HFFc6 (cell line): ENCODE measurements at regions not wholly inside any gene's neighbourhood (a gene's known extent, or its start where the extent isn't known, plus 50 kb on each side); places are given as distances from the start of the nearest gene placed in this dataset.

Experiments
- DNase-seq: peaks from one replicate; pipeline ENCODE4 v3.0.0-alpha.2; 2018
- H3K27ac Mint-ChIP-seq: 2 replicates; pipeline ENCODE4 v1.8.0; 2020; ENCODE audit warnings: mild to moderate bottlenecking, mixed read lengths
- H3K27me3 Mint-ChIP-seq: 2 replicates; pipeline ENCODE4 v1.8.0; 2021; ENCODE audit warnings: mild to moderate bottlenecking, moderate library complexity, mixed read lengths; ENCODE audit not compliant: insufficient read depth
- H3K36me3 Mint-ChIP-seq: 2 replicates; pipeline ENCODE4 v1.8.0; 2021; ENCODE audit warnings: low read depth, mixed read lengths
- H3K4me1 Mint-ChIP-seq: 2 replicates; pipeline ENCODE4 v1.8.0; 2020; ENCODE audit warnings: low read depth, mixed read lengths
- H3K4me3 Mint-ChIP-seq: 2 replicates; pipeline ENCODE4 v1.8.0; 2020; ENCODE audit warnings: mild to moderate bottlenecking, moderate library complexity, mixed read lengths
- H3K9me3 Mint-ChIP-seq: 2 replicates; pipeline ENCODE4 v1.8.0; 2020; ENCODE audit warnings: mild to moderate bottlenecking, mixed read lengths
- TF ChIP-seq, protein P1 (sequence below): fragments of 200-600 bp; sonication (generic); IDR thresholded peaks from 2 replicates; pipeline ENCODE4 v1.5.0; 2021; ENCODE audit warnings: antibody characterized with exemption, mild to moderate bottlenecking

DNA sequence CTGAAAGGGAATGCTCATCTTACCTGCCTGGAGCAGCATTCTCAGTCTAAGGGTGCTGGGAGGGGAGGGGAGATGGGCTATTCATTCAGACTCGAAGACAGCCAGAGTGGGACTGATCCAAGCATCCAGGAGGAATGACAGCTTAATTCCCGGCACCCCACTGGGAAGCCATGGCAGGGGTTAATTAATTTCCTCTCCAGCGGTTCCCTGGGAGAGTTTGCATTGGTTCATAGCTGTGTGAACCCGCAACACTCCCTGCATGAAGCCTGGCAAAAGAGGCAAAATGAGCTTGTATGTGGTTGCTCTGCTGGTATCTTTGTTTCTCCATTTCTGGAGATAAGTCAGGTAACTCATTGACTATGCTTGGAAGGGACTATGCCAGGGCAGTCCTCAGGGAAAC, 401.0 kb upstream of the SLC24A2 start:
- H3K36me3 Mint-ChIP-seq: no peaks in the 10 kb centered on the region
- TF ChIP-seq, protein P1, sequence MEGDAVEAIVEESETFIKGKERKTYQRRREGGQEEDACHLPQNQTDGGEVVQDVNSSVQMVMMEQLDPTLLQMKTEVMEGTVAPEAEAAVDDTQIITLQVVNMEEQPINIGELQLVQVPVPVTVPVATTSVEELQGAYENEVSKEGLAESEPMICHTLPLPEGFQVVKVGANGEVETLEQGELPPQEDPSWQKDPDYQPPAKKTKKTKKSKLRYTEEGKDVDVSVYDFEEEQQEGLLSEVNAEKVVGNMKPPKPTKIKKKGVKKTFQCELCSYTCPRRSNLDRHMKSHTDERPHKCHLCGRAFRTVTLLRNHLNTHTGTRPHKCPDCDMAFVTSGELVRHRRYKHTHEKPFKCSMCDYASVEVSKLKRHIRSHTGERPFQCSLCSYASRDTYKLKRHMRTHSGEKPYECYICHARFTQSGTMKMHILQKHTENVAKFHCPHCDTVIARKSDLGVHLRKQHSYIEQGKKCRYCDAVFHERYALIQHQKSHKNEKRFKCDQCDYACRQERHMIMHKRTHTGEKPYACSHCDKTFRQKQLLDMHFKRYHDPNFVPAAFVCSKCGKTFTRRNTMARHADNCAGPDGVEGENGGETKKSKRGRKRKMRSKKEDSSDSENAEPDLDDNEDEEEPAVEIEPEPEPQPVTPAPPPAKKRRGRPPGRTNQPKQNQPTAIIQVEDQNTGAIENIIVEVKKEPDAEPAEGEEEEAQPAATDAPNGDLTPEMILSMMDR: no peak
- H3K4me3 Mint-ChIP-seq: no peak overlapping the region
- H3K27ac Mint-ChIP-seq: no peak overlapping the region
- no peak for DNase-seq
- no peaks in the 10 kb centered on the region for H3K9me3 Mint-ChIP-seq
- peaks cover 2% of the 10 kb centered on the region; the same call in 1 of the 2 replicates for H3K27me3 Mint-ChIP-seq
- no peaks in the 10 kb centered on the region for H3K4me1 Mint-ChIP-seq

DNA sequence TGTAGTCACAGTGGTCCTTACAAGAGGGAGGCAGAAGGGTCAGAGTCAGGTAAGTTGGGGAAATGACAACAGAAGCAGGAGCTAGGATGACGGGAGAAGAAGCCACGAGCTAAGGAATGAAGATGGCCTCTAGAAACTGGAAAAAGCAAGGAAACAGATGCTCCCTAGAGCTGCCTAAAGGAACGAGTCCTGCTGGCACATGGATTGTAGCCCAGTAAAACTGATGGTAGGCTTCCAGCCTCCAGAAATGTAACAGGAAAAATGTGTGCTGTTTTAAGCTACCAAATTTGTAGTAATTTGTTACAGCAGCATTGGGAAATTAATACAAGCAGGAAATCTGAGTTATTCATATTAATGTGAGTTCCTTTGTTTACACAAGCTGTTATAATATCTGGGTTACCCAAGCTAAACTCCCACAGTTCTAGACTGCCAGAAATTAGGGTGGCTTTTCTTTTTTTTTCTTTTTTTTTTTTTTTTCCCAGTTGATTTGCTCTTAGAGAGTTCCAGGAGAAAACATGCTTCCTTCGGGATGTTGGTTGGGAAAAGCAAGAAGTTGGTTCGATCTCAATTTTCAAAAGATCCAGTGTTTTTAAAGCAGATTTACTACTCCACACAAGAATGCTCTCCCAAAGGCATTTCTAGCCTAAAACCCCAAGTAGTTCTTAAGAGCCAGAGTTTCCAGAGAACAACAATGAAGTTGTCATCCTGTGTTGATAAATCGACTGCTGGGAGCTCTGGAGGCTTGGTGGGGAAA, 400.0 kb upstream of the SLC24A2 start:
- Mint-ChIP-seq H3K4me1 (no peaks in the 10 kb centered on the region), H3K4me3 (no peak overlapping the region), H3K36me3 (no peaks in the 10 kb centered on the region), H3K27ac (no peak overlapping the region), H3K27me3 (peaks cover 3% of the 10 kb centered on the region; the same call in 1 of the 2 replicates), H3K9me3 (no peaks in the 10 kb centered on the region)
- TF ChIP-seq, protein P1: no peak
- DNase-seq: no peak

DNA sequence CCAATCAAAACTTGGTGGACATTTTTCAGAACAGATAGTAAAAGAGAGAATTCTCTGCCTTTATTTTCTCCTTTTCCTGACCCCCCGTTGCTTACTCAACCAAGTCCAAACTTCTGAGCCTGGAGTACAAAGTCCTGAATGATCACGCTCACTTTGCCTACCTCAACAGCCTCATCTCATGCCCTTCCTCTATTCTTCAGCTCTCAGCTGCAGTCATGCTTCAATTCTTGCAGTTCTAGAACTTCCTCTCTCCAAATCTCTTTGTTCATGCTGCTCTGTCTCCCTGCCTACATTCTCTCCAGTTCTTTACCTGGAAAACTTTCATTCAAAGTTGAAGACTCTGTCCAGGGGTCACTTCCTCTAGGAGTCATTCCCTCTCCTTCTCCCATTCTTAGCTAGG, 398.5 kb upstream of the SLC24A2 start:
- DNase-seq: no peak
- no peak overlapping the region for H3K27ac Mint-ChIP-seq
- H3K4me1 Mint-ChIP-seq: no peaks in the 10 kb centered on the region
- TF ChIP-seq, protein P1: no peak
- no peaks in the 10 kb centered on the region for H3K36me3 Mint-ChIP-seq
- no peaks in the 10 kb centered on the region for H3K9me3 Mint-ChIP-seq
- H3K4me3 Mint-ChIP-seq: no peak overlapping the region
- peaks cover 3% of the 10 kb centered on the region; the same call in 1 of the 2 replicates for H3K27me3 Mint-ChIP-seq

DNA sequence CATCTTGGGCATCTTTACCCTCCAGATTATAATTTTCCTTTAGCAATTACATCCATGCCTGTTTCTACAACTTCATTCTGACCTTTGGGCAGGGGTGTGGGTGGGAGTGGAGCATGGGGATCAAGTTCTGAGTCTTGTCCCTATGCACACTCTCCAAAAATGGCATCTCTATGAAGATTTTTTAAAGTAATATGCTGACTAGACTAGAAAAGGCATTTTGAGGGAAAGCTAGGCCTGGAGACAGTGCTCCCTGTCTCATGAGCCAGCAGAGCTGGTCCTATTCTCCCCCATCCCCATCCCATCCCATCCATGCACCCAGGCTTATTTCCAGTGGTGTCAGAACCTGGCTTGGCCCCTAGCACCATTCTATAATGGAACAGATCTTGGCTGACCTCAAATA, 398.0 kb upstream of the SLC24A2 start:
- TF ChIP-seq, protein P1: no peak
- H3K36me3 Mint-ChIP-seq: no peaks in the 10 kb centered on the region
- H3K27me3 Mint-ChIP-seq: peaks cover 3% of the 10 kb centered on the region; the same call in 1 of the 2 replicates
- no peak overlapping the region for H3K4me3 Mint-ChIP-seq
- H3K9me3 Mint-ChIP-seq: no peaks in the 10 kb centered on the region
- H3K4me1 Mint-ChIP-seq: no peaks in the 10 kb centered on the region
- H3K27ac Mint-ChIP-seq: no peak overlapping the region
- DNase-seq: no peak

DNA sequence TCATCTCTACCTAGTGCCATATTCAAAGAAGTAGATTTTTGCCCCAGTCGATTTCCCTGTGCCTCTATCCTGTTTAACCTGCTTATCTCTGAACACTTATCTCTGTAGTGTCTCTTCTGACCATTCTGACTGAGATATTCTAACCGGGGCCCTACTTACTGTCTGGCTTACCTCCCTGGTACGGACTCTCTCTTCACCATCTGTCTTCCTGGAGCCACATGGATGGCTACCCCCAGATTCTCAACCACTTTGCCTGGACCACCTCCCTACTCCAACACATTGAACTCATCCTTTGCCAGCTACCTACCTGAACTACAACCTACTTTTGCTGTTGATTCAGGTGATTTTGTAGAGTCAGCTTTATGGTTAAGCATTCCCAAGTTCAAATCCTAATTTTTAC, 397.4 kb upstream of the SLC24A2 start:
- DNase-seq: no peak
- Mint-ChIP-seq H3K27me3 (peaks cover 3% of the 10 kb centered on the region; the same call in 1 of the 2 replicates), H3K4me3 (no peak overlapping the region), H3K9me3 (no peaks in the 10 kb centered on the region), H3K27ac (no peak overlapping the region), H3K4me1 (no peaks in the 10 kb centered on the region), H3K36me3 (no peaks in the 10 kb centered on the region)
- TF ChIP-seq, protein P1: no peak
